HEK293T (cell line): ENCODE measurements at regions not wholly inside any gene's neighbourhood (a gene's known extent, or its start where the extent isn't known, plus 50 kb on each side); places are given as distances from the start of the nearest gene placed in this dataset.

ENCODE experiments used
- CTCF ChIA-PET: fragments of 350-600 bp; formaldehyde crosslinking; extraction: SDS; loops from one replicate; lab custom pipeline; 2021; ENCODE audit warnings: antibody characterized with exemption, inconsistent platforms; lab: Yijun Ruan, JAX
- POLR2A ChIA-PET: fragments of 350-600 bp; formaldehyde crosslinking; extraction: SDS; loops from one replicate; lab custom pipeline; 2020; ENCODE audit warnings: antibody characterized with exemption, inconsistent platforms; lab: Yijun Ruan, JAX
- DNase-seq: peaks from one replicate; pipeline ENCODE4 v3.0.0; 2012; ENCODE audit warnings: mixed read lengths; ENCODE audit errors: extremely low spot score
- ARNT ChIP-seq: fragments of 450-650 bp; IDR thresholded peaks from 2 replicates; pipeline ENCODE4 v1.6.1; 2017; ENCODE audit warnings: mild to moderate bottlenecking
- BHLHE40 ChIP-seq: fragments of 450-650 bp; IDR thresholded peaks from 2 replicates; pipeline ENCODE4 v1.6.1; 2016; ENCODE audit warnings: mild to moderate bottlenecking, moderate library complexity, borderline replicate concordance
- CTBP1 ChIP-seq: fragments of 450-650 bp; IDR thresholded peaks from 2 replicates; pipeline ENCODE4 v1.6.1; 2016; ENCODE audit warnings: borderline replicate concordance
- ELF4 ChIP-seq: fragments of 450-650 bp; IDR thresholded peaks from 2 replicates; pipeline ENCODE4 v1.6.1; 2017; ENCODE audit warnings: antibody characterized with exemption
- FOXA1 ChIP-seq: fragments of 450-650 bp; IDR thresholded peaks from 2 replicates; pipeline ENCODE4 v1.6.1; 2016; ENCODE audit warnings: mild to moderate bottlenecking
- FOXK2 ChIP-seq: fragments of 450-650 bp; IDR thresholded peaks from 2 replicates; pipeline ENCODE4 v1.6.1; 2016; ENCODE audit warnings: mild to moderate bottlenecking
- FOXM1 ChIP-seq: fragments of 450-650 bp; IDR thresholded peaks from 2 replicates; pipeline ENCODE4 v1.6.1; 2017; ENCODE audit warnings: mild to moderate bottlenecking, borderline replicate concordance
- HDGF ChIP-seq: fragments of 450-650 bp; IDR thresholded peaks from 2 replicates; pipeline ENCODE4 v1.6.1; 2017; ENCODE audit warnings: antibody characterized with exemption, borderline replicate concordance
- L3MBTL2 ChIP-seq: fragments of 450-650 bp; conservative IDR thresholded peaks from 2 replicates; pipeline ENCODE4 v1.6.1; 2016; ENCODE audit warnings: mild to moderate bottlenecking
- LEF1 ChIP-seq: fragments of 450-650 bp; IDR thresholded peaks from 2 replicates; pipeline ENCODE4 v1.6.1; 2017; ENCODE audit warnings: mild to moderate bottlenecking, borderline replicate concordance
- NFRKB ChIP-seq: fragments of 450-650 bp; IDR thresholded peaks from 2 replicates; pipeline ENCODE4 v1.6.1; 2016; ENCODE audit warnings: mild to moderate bottlenecking, moderate library complexity
- SP1 ChIP-seq: fragments of 450-650 bp; IDR thresholded peaks from 2 replicates; pipeline ENCODE4 v1.6.1; 2017
- SUZ12 ChIP-seq: fragments of 450-650 bp; IDR thresholded peaks from 2 replicates; pipeline ENCODE4 v1.6.1; 2016; ENCODE audit warnings: mild to moderate bottlenecking
- TARDBP ChIP-seq: fragments of 450-650 bp; IDR thresholded peaks from 2 replicates; pipeline ENCODE4 v1.6.1; 2016
- ZNF384 ChIP-seq: fragments of 450-650 bp; IDR thresholded peaks from 2 replicates; pipeline ENCODE4 v1.6.1; 2016
- TF ChIP-seq, protein P1 (sequence below): fragments of 450-650 bp; IDR thresholded peaks from 2 replicates; pipeline ENCODE4 v1.6.1; 2016

DNA sequence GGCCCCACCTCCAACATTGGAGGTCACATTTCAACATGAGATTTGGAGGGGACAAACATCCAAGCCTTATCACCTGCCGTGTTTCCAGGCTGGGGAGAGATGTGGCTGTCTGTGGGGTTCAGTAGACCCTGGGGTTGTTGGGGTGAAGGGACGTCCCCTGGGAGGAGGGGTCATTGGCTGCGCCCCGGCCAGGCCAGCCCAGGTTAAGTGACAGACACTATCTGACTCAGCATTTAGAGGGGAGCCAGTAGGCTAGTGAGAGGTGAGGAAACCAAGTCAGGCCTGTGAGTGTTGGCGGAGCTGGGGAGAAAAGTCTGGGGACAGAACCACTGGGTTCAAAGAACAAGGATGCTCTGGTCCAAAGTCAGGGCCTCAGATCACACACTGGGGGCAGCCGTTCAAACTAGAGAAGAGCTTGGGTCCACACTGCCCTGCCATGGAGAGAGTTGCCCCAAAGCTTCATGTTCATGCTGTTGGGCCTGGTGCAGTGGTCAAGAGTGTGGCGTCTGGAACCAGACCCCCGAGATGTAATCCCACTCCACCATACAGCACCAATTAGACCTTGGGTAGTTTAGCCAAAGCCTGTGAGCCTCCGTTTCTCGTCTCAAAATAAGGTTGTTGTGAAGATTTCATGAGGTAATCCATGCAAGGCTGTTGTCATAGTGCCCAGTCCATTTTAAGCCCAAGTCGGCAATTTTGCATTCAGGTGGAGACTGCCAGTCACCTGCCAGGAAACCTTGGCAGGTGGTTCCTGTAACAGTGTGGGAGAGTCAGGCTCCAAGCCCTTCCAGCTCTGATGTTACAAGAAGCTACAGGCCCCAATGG lies 1289.6 kb downstream of the TBC1D22A start:
- POLR2A ChIA-PET = no interaction called here

DNA sequence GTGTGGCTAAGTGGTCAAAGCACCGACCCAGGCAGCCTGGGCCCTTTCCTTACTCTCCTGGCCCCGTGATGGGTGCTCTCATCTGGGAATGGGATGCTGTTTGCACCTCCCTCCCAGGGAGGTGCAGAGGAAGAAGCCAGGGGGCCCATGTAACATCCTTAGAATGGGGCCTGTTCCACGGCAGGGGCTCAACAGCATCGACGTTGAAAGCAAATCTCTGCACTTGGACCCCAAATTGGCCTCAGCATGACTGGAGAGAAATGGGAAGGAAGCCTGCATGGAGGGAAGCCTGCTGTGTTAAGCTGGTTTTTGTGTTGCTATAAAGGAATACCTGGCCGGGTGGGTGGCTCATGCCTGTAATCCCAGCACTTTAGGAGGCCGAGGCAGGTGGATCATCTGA lies 1288.4 kb downstream of the TBC1D22A start:
- no peak for TF ChIP-seq FOXA1
- TF ChIP-seq L3MBTL2 = no peak
- no peak for TF ChIP-seq HDGF
- no peak for TF ChIP-seq FOXK2
- no peak for TF ChIP-seq ZNF384
- no peak for TF ChIP-seq SP1
- TF ChIP-seq BHLHE40 = no peak
- TF ChIP-seq NFRKB = no peak
- no peak for TF ChIP-seq CTBP1
- TF ChIP-seq TARDBP = no peak
- no peak for TF ChIP-seq SUZ12
- TF ChIP-seq, protein P1, sequence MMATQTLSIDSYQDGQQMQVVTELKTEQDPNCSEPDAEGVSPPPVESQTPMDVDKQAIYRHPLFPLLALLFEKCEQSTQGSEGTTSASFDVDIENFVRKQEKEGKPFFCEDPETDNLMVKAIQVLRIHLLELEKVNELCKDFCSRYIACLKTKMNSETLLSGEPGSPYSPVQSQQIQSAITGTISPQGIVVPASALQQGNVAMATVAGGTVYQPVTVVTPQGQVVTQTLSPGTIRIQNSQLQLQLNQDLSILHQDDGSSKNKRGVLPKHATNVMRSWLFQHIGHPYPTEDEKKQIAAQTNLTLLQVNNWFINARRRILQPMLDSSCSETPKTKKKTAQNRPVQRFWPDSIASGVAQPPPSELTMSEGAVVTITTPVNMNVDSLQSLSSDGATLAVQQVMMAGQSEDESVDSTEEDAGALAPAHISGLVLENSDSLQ = no peak
- TF ChIP-seq LEF1 = no peak
- TF ChIP-seq ELF4 = no peak
- no peak for TF ChIP-seq FOXM1
- TF ChIP-seq ARNT = no peak
- POLR2A ChIA-PET = no interaction called here
- DNase-seq = no peak
- CTCF ChIA-PET = no interaction called here

More for the DNA sequence above, 1289.6 kb downstream of the TBC1D22A start:
- CTCF ChIA-PET = no interaction called here
- TF ChIP-seq ZNF384 = no peak
- TF ChIP-seq TARDBP = no peak
- no peak for TF ChIP-seq CTBP1
- no peak for TF ChIP-seq FOXA1
- no peak for TF ChIP-seq ARNT
- TF ChIP-seq NFRKB = no peak
- TF ChIP-seq, protein P1 = no peak
- TF ChIP-seq FOXM1 = no peak
- no peak for TF ChIP-seq LEF1
- TF ChIP-seq BHLHE40 = no peak
- TF ChIP-seq FOXK2 = no peak
- TF ChIP-seq ELF4 = no peak
- no peak for TF ChIP-seq HDGF
- TF ChIP-seq L3MBTL2 = no peak
- no peak for TF ChIP-seq SUZ12
- no peak for TF ChIP-seq SP1
- no peak for DNase-seq

DNA sequence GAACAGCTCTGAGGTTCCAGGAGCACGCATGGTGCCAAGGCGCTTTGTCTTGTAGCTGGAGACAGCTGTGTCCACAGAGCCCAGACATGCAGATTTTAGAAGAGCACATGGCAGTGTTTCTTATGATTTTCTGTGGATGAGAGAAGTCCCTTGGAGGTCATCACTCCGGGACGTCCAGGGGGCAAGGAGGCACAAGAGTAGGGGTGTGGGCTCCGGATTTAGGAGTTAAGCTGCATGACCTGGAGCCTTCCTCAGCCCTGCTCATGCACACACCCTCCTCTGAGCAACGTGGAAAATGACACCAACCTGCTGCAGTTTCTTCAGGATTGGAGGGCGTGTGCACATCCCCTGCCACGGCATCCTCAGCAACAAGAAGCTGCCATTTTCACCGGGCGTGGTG lies 1286.7 kb downstream of the TBC1D22A start:
- POLR2A ChIA-PET = no interaction called here
- CTCF ChIA-PET = no interaction called here
- DNase-seq = no peak
- TF ChIP-seq L3MBTL2 = no peak
- TF ChIP-seq, protein P1 = no peak
- TF ChIP-seq FOXA1 = no peak
- TF ChIP-seq ELF4 = no peak
- TF ChIP-seq BHLHE40 = no peak
- TF ChIP-seq CTBP1 = no peak
- TF ChIP-seq SUZ12 = no peak
- no peak for TF ChIP-seq ARNT
- no peak for TF ChIP-seq FOXK2
- no peak for TF ChIP-seq TARDBP
- TF ChIP-seq LEF1 = no peak
- TF ChIP-seq ZNF384 = no peak

DNA sequence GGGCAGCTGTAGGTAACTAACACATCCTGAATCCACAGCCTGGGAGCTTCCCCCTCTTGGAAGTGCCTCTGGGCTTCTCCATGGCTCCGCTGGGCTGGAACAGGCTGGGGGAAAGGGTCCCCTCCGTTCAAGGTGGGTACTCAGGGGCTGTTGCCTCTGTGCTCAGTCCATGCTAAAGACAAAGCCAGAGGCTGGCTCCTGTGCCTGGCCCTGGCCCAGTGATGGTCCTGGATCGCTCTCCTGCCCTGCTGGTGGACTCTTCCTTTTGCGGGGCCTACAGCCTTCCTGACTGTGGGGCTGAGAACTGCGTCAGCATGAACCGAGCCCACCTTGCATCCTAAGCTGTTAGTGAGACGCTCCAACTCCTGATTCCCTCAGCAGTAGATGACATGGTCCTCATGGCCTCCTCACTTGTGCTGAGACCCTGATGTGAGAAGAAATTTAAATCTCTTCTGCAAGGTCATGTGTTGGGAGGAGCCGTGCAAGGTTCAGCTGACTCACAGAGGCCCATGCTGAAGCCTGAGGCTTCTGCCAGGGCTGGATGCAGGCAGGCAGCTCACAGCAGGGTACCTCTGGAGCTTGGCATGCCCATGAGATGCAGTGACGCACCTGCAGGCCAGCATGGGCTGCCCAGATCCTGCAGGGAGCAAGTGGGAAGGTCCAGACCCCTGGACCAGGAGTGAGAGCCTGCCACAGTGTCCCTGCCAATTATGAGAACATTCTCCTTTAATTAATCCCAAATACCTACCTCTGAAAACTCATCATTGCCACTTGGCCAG lies 1285.5 kb downstream of the TBC1D22A start:
- TF ChIP-seq SP1 (no peak), NFRKB (no peak), FOXM1 (no peak), FOXK2 (no peak), ZNF384 (no peak), BHLHE40 (no peak), SUZ12 (no peak), FOXA1 (no peak), HDGF (no peak), L3MBTL2 (no peak), LEF1 (no peak)
- TF ChIP-seq, protein P1 = no peak
- ChIA-PET CTCF (no interaction called here), POLR2A (no interaction called here)
- DNase-seq = no peak

DNA sequence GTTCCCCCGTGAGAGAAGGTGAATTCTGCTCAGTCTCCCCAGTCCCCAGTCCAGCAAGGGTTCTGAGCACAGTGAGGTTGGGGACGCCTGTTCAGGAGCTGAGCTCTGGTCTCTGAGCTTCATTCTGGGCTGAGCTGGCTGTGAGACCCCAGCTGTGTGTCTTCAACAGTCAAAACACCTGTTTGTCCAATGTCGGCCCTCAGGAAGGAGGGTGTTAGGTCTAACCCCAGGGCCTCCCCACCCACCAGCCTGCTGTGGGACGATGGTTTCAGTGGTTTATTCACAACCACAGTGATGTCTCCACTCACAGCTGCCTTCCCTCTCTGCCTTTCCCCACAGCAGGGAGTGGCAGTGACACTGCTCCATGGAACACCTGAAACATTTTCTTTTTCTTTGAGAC lies 1282.9 kb downstream of the TBC1D22A start:
- TF ChIP-seq LEF1 (no peak), CTBP1 (no peak), NFRKB (no peak), L3MBTL2 (no peak), TARDBP (no peak), SP1 (no peak), BHLHE40 (no peak), ARNT (no peak), FOXA1 (no peak), FOXM1 (no peak), FOXK2 (no peak), SUZ12 (no peak), ELF4 (no peak), HDGF (no peak), ZNF384 (no peak)
- TF ChIP-seq, protein P1 = no peak
- DNase-seq = no peak
- CTCF ChIA-PET = no interaction called here
- POLR2A ChIA-PET = no interaction called here
